A673 (cell line): ENCODE measurements at regions not wholly inside any gene's neighbourhood (a gene's known extent, or its start where the extent isn't known, plus 50 kb on each side); places are given as distances from the start of the nearest gene placed in this dataset.

Experiments
- BruUV-seq: library from RNA; stranded (reverse); fragments of 400-500 nt; replicated peaks from 2 replicates; lab custom pipeline; 2021; lab: Mats Ljungman, UMichigan
- CTCF ChIA-PET: fragments of 300-600 bp; sonication (Branson Sonifier 250); formaldehyde crosslinking; loops from one replicate; lab custom pipeline; 2022; ENCODE audit warnings: antibody characterized with exemption; lab: Charles Lee
- POLR2A ChIA-PET: fragments of 300-600 bp; sonication (Branson Sonifier 250); formaldehyde crosslinking; loops from one replicate; lab custom pipeline; 2022; ENCODE audit warnings: antibody characterized with exemption; ENCODE audit not compliant: low non-redundant PET; lab: Charles Lee
- DNase-seq: peaks from one replicate; pipeline ENCODE4 v3.0.0-alpha.2; 2015; ENCODE audit warnings: low spot score
- H3K27ac ChIP-seq: fragments of 200-600 bp; sonication (generic); 2 replicates; pipeline ENCODE4 v1.5.1; 2016; ENCODE audit warnings: mixed run types, low read depth, mild to moderate bottlenecking, mixed read lengths, antibody characterized with exemption, low read length; ENCODE audit not compliant: poor library complexity, severe bottlenecking
- H3K27me3 ChIP-seq: fragments of 200-600 bp; sonication (generic); replicated peaks from 2 replicates; pipeline ENCODE4 v1.6.1; 2017; ENCODE audit warnings: mixed run types, low read depth, mild to moderate bottlenecking, mixed read lengths, antibody characterized with exemption, low read length; ENCODE audit not compliant: insufficient read depth, poor library complexity
- H3K36me3 ChIP-seq: fragments of 200-600 bp; sonication (generic); 2 replicates; pipeline ENCODE4 v1.6.1; 2016; ENCODE audit warnings: mixed run types, mild to moderate bottlenecking, mixed read lengths, antibody characterized with exemption, low read length; ENCODE audit not compliant: insufficient read depth, poor library complexity, severe bottlenecking
- H3K4me1 ChIP-seq: fragments of 200-600 bp; sonication (generic); 2 replicates; pipeline ENCODE4 v1.6.1; 2017; ENCODE audit warnings: mixed run types, mild to moderate bottlenecking, mixed read lengths, antibody characterized with exemption, low read length; ENCODE audit not compliant: insufficient read depth, poor library complexity, severe bottlenecking
- H3K4me3 ChIP-seq: fragments of 200-600 bp; sonication (generic); 2 replicates; pipeline ENCODE4 v1.5.1; 2016; ENCODE audit warnings: low read depth, mixed run types, mild to moderate bottlenecking, mixed read lengths, low read length; ENCODE audit not compliant: poor library complexity, severe bottlenecking
- H3K9me3 ChIP-seq: fragments of 200-600 bp; sonication (generic); 2 replicates; pipeline ENCODE4 v1.6.1; 2016; ENCODE audit warnings: mixed run types, low read depth, mild to moderate bottlenecking, mixed read lengths, antibody characterized with exemption, low read length; ENCODE audit not compliant: poor library complexity, severe bottlenecking
- CTCF ChIP-seq: fragments of 300-800, 200-600 bp; sonication (generic); conservative IDR thresholded peaks from 2 replicates; pipeline ENCODE4 v1.5.1; 2017; ENCODE audit warnings: low read depth, mild to moderate bottlenecking, antibody characterized with exemption, low read length, moderate library complexity, mixed read lengths
- EZH2 ChIP-seq: fragments of 200-600 bp; sonication (generic); IDR thresholded peaks from 2 replicates; pipeline ENCODE4 v1.6.1; 2017; ENCODE audit warnings: borderline replicate concordance, low read depth, mild to moderate bottlenecking, mixed read lengths, antibody characterized with exemption, low read length; ENCODE audit not compliant: poor library complexity, severe bottlenecking
- intact Hi-C: fragments of 100-400 bp; cut with micrococcal nuclease; formaldehyde crosslinking; loops from one replicate; pipeline ENCODE4 v1.10.0; 2022; ENCODE audit not compliant: unreplicated experiment

GRCh38 chr11:114921697-114922096 lies 243.4 kb downstream of the NXPE2 start:
- no peak for TF ChIP-seq CTCF
- no peak for TF ChIP-seq EZH2
- no TSS peak for BruUV-seq
- intact Hi-C loops = no loop called here
- ChIA-PET POLR2A (no interaction called here), CTCF (no interaction called here)
- Histone ChIP-seq H3K4me3 (no peak overlapping the region), H3K27ac (no peak overlapping the region), H3K9me3 (no peaks in the 10 kb centered on the region), H3K36me3 (no peaks in the 10 kb centered on the region), H3K27me3 (no peaks in the 10 kb centered on the region), H3K4me1 (no peaks in the 10 kb centered on the region)
- DNase-seq = no peak

DNA sequence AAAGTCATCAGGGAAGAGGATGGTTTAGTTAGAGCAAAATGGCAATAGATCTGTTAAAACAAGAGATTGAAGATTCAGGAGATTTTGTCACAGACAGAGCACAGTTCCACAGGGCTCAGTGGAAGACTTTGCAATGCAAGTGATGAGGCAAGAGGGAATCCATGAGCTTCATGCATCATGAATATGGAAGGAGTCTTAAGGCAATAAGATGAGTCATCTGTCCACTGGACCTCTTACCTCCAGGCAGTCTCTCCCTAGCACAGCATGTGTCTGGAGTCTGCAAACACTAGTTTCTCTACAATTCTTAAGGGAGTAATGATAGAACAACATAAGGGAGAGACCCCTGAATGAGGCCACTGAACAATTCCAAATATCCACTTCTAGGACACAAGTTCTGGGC lies 245.7 kb downstream of the NXPE2 start:
- Histone ChIP-seq H3K27me3 (no peaks in the 10 kb centered on the region), H3K27ac (no peak overlapping the region), H3K4me1 (no peaks in the 10 kb centered on the region), H3K9me3 (no peaks in the 10 kb centered on the region), H3K4me3 (no peak overlapping the region), H3K36me3 (no peaks in the 10 kb centered on the region)
- ChIA-PET CTCF (no interaction called here), POLR2A (interaction anchor here (0.6 kb wide), 1 partner anchor 147 kb away, joined by 8 read pairs; no protein-coding TSS in a partner anchor)
- TF ChIP-seq EZH2 = no peak
- no peak for TF ChIP-seq CTCF
- no peak for DNase-seq
- BruUV-seq = no TSS peak
- intact Hi-C loops = no loop called here

- Histone ChIP-seq H3K27me3 (no peaks in the 10 kb centered on the region), H3K4me3 (no peak overlapping the region), H3K9me3 (no peaks in the 10 kb centered on the region), H3K27ac (no peak overlapping the region), H3K4me1 (no peaks in the 10 kb centered on the region), H3K36me3 (no peaks in the 10 kb centered on the region)
- BruUV-seq = no TSS peak
- no peak for DNase-seq
- ChIA-PET POLR2A (no interaction called here), CTCF (no interaction called here)
- intact Hi-C loops = no loop called here
- TF ChIP-seq CTCF = no peak
- TF ChIP-seq EZH2 = no peak
Measured at GRCh38 chr11:114925591-114925990, 247.3 kb downstream of the NXPE2 start.
